Vagina (tissue), 2 donors: ENCODE measurements at regions not wholly inside any gene's neighbourhood (a gene's known extent, or its start where the extent isn't known, plus 50 kb on each side); places are given as distances from the start of the nearest gene placed in this dataset.

ENCODE experiments used
- POLR2A ChIP-seq, 2 donors: fragments of 450-650 bp; IDR thresholded peaks; one replicate each; pipeline ENCODE4 v1.6.1; 2017; ENCODE audit warnings: antibody characterized with exemption in 2 of 2, mild to moderate bottlenecking in 2 of 2, moderate library complexity in 2 of 2
- TF ChIP-seq, protein P1 (sequence below), 3 experiments: fragments of 450-650 bp in 2 of 3; fragments of 200-600 bp in 1 of 3; sonication (generic) in 1 of 3; IDR thresholded peaks; one replicate each; pipeline ENCODE4 v1.5.1; 2017 to 2019; ENCODE audit warnings: antibody characterized with exemption in 3 of 3, mild to moderate bottlenecking in 2 of 3, moderate library complexity in 2 of 3

GRCh38 chr1:94739521-94740061 lies 80.6 kb upstream of the SLC44A3 start:
- TF ChIP-seq, protein P1, sequence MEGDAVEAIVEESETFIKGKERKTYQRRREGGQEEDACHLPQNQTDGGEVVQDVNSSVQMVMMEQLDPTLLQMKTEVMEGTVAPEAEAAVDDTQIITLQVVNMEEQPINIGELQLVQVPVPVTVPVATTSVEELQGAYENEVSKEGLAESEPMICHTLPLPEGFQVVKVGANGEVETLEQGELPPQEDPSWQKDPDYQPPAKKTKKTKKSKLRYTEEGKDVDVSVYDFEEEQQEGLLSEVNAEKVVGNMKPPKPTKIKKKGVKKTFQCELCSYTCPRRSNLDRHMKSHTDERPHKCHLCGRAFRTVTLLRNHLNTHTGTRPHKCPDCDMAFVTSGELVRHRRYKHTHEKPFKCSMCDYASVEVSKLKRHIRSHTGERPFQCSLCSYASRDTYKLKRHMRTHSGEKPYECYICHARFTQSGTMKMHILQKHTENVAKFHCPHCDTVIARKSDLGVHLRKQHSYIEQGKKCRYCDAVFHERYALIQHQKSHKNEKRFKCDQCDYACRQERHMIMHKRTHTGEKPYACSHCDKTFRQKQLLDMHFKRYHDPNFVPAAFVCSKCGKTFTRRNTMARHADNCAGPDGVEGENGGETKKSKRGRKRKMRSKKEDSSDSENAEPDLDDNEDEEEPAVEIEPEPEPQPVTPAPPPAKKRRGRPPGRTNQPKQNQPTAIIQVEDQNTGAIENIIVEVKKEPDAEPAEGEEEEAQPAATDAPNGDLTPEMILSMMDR (IDR thresholded peaks at IDR 0.05) = no peak
- TF ChIP-seq POLR2A (IDR thresholded peaks at IDR 0.05) = no peak
